H1 (cell line): ENCODE measurements at regions not wholly inside any gene's neighbourhood (a gene's known extent, or its start where the extent isn't known, plus 50 kb on each side); places are given as distances from the start of the nearest gene placed in this dataset.

Source experiments
- CTCF ChIA-PET: fragments of 300-600 bp; sonication (Branson Sonifier 250); formaldehyde crosslinking; loops from one replicate; lab custom pipeline; 2021; ENCODE audit not compliant: partially characterized antibody; lab: Charles Lee
- POLR2A ChIA-PET: fragments of 300-600 bp; sonication (Branson Sonifier 250); formaldehyde crosslinking; loops from one replicate; lab custom pipeline; 2021; ENCODE audit warnings: inconsistent platforms; ENCODE audit not compliant: partially characterized antibody; lab: Charles Lee
- DNase-seq, 2 experiments: peaks; one replicate each; pipeline versions ENCODE4 v3.0.0 to v3.0.0-alpha.2; 2010 to 2022; ENCODE audit warnings: low spot score in 2 of 2, low read depth in 1 of 2, mixed read lengths in 1 of 2
- FAIRE-seq: peaks from 2 replicates; lab custom pipeline; 2011; peaks lifted over from hg19 to GRCh38; lab: Jason Lieb, UNC
- H2AFZ ChIP-seq: 2 replicates; pipeline ENCODE4 v1.8.1; 2012; ENCODE audit warnings: low read length, inconsistent platforms
- H2AK5ac ChIP-seq: 2 replicates; pipeline ENCODE4 v1.6.1; 2013; ENCODE audit warnings: low read depth, low read length
- H2BK120ac ChIP-seq: replicated peaks from 2 replicates; pipeline ENCODE3; 2013; ENCODE audit warnings: low read depth, low read length, inconsistent platforms
- H2BK12ac ChIP-seq: 2 replicates; pipeline ENCODE4 v1.6.1; 2013; ENCODE audit warnings: low read depth, low read length
- H2BK15ac ChIP-seq: 2 replicates; pipeline ENCODE4 v1.6.1; 2013; ENCODE audit warnings: low read length
- H2BK20ac ChIP-seq: 2 replicates; pipeline ENCODE4 v1.6.1; 2013; ENCODE audit warnings: low read length
- H2BK5ac ChIP-seq: 2 replicates; pipeline ENCODE4 v1.6.1; 2013; ENCODE audit warnings: low read depth, low read length
- H3K14ac ChIP-seq: 2 replicates; pipeline ENCODE4 v1.6.1; 2013; ENCODE audit warnings: inconsistent platforms; ENCODE audit not compliant: insufficient read length
- H3K18ac ChIP-seq: 2 replicates; pipeline ENCODE4 v1.6.1; 2013; ENCODE audit warnings: low read length; ENCODE audit errors: extremely low read depth
- H3K23ac ChIP-seq: 2 replicates; pipeline ENCODE4 v1.6.1; 2013; ENCODE audit warnings: inconsistent platforms; ENCODE audit not compliant: insufficient read length
- H3K23me2 ChIP-seq: 2 replicates; pipeline ENCODE4 v1.6.1; 2013; ENCODE audit warnings: low read depth, low read length
- H3K27ac ChIP-seq: 2 replicates; pipeline ENCODE4 v1.6.1; 2011; ENCODE audit warnings: low read depth, low read length, inconsistent platforms
- H3K27me3 ChIP-seq, 4 experiments: replicated peaks in 1 of 4; 1 replicate in 1 of 4; 2 replicates in 3 of 4; pipeline versions ENCODE4 v1.6.1 to v1.8.1; 2011 to 2013; ENCODE audit warnings: low read length in 3 of 4, mild to moderate bottlenecking in 3 of 4, inconsistent platforms in 2 of 4, mixed read lengths in 2 of 4, moderate library complexity in 1 of 4; ENCODE audit not compliant: control insufficient read depth in 3 of 4, insufficient read depth in 3 of 4; ENCODE audit errors: extremely low read depth in 1 of 4
- H3K36me3 ChIP-seq, 4 experiments: 2 replicates each; pipeline versions ENCODE4 v1.6.1 to v1.8.1; 2011 to 2013; ENCODE audit warnings: mild to moderate bottlenecking in 4 of 4, low read length in 3 of 4, moderate library complexity in 2 of 4, control low read depth in 1 of 4, inconsistent platforms in 1 of 4; ENCODE audit not compliant: insufficient read depth in 4 of 4, control insufficient read depth in 2 of 4
- H3K4ac ChIP-seq: replicated peaks from 2 replicates; pipeline ENCODE3; 2013; ENCODE audit warnings: low read length, low read depth, mixed read lengths, inconsistent platforms; ENCODE audit not compliant: insufficient read length
- H3K4me1 ChIP-seq, 4 experiments: replicated peaks in 1 of 4; 1 replicate in 1 of 4; 2 replicates in 3 of 4; pipeline versions ENCODE4 v1.6.1 to v1.8.1; 2011 to 2013; ENCODE audit warnings: low read length in 3 of 4, inconsistent platforms in 2 of 4, mixed read lengths in 1 of 4; ENCODE audit not compliant: insufficient read depth in 4 of 4, control insufficient read depth in 3 of 4
- H3K4me2 ChIP-seq, 2 experiments: 2 replicates each; pipeline versions ENCODE4 v1.6.1 to v1.8.1; 2011 to 2013; ENCODE audit warnings: low read depth in 2 of 2, low read length in 2 of 2, control low read depth in 1 of 2, inconsistent platforms in 1 of 2, mild to moderate bottlenecking in 1 of 2; ENCODE audit not compliant: insufficient read depth in 1 of 2
- H3K4me3 ChIP-seq, 4 experiments: fragments of 200-600, 300-600 bp in 1 of 4; sonication (generic), shearing (Covaris generic), sonication (Bioruptor Twin) in 1 of 4; 2 replicates each; pipeline versions ENCODE4 v1.5.1 to v1.8.1; 2011 to 2016; ENCODE audit warnings: low read length in 4 of 4, low read depth in 3 of 4, control low read depth in 2 of 4, inconsistent platforms in 2 of 4, mild to moderate bottlenecking in 2 of 4, mixed read lengths in 1 of 4, moderate library complexity in 1 of 4; ENCODE audit not compliant: insufficient read depth in 2 of 4; ENCODE audit errors: extremely low read depth in 1 of 4
- H3K56ac ChIP-seq: replicated peaks from 2 replicates; pipeline ENCODE3; 2013; ENCODE audit warnings: low read depth, mild to moderate bottlenecking, mixed read lengths, low read length, inconsistent platforms; ENCODE audit not compliant: insufficient read length
- H3K79me1 ChIP-seq: 2 replicates; pipeline ENCODE4 v1.6.1; 2013; ENCODE audit warnings: low read depth, low read length, control low read depth
- H3K79me2 ChIP-seq, 2 experiments: 2 replicates each; pipeline versions ENCODE4 v1.6.1 to v1.8.1; 2012 to 2013; ENCODE audit warnings: low read length in 2 of 2, mild to moderate bottlenecking in 2 of 2, inconsistent platforms in 1 of 2; ENCODE audit not compliant: insufficient read depth in 2 of 2, control insufficient read depth in 1 of 2
- H3K9ac ChIP-seq, 4 experiments: replicated peaks in 1 of 4; 1 replicate in 1 of 4; 2 replicates in 3 of 4; pipeline versions ENCODE4 v1.6.1 to v1.8.1; 2011 to 2013; ENCODE audit warnings: low read depth in 3 of 4, low read length in 3 of 4, control low read depth in 2 of 4, mild to moderate bottlenecking in 2 of 4, moderate library complexity in 2 of 4, inconsistent platforms in 1 of 4; ENCODE audit errors: extremely low read depth in 1 of 4
- H3K9me3 ChIP-seq, 2 experiments: 2 replicates each; pipeline versions ENCODE4 v1.6.1 to v1.8.1; 2012 to 2013; ENCODE audit warnings: mild to moderate bottlenecking in 2 of 2, moderate library complexity in 2 of 2, control low read depth in 1 of 2, inconsistent platforms in 1 of 2, low read depth in 1 of 2, low read length in 1 of 2, mixed read lengths in 1 of 2; ENCODE audit not compliant: insufficient read depth in 2 of 2
- H4K20me1 ChIP-seq, 2 experiments: replicated peaks in 1 of 2; 2 replicates each; pipeline versions ENCODE3 to v1.8.1; 2011 to 2013; ENCODE audit warnings: inconsistent platforms in 2 of 2, low read length in 2 of 2, mild to moderate bottlenecking in 1 of 2; ENCODE audit not compliant: insufficient read depth in 2 of 2, control insufficient read depth in 1 of 2
- H4K5ac ChIP-seq: 2 replicates; pipeline ENCODE4 v1.6.1; 2013; ENCODE audit warnings: low read length, low read depth, mixed read lengths, inconsistent platforms; ENCODE audit not compliant: insufficient read length
- H4K8ac ChIP-seq: 2 replicates; pipeline ENCODE4 v1.8.0; 2013; ENCODE audit warnings: mild to moderate bottlenecking, moderate library complexity, low read length, inconsistent platforms; ENCODE audit not compliant: insufficient read depth; ENCODE audit errors: extremely low read depth
- H4K91ac ChIP-seq: replicated peaks from 2 replicates; pipeline ENCODE3; 2013; ENCODE audit warnings: low read length, mixed read lengths, inconsistent platforms; ENCODE audit not compliant: insufficient read length
- ATF3 ChIP-seq: IDR thresholded peaks from 2 replicates; pipeline ENCODE4 v1.6.1; 2011; ENCODE audit warnings: low read depth, mild to moderate bottlenecking, low read length; ENCODE audit not compliant: insufficient read depth
- CEBPB ChIP-seq: IDR thresholded peaks from 2 replicates; pipeline ENCODE4 v1.6.1; 2012; ENCODE audit warnings: low read depth, low read length
- CHD2 ChIP-seq: IDR thresholded peaks from 2 replicates; pipeline ENCODE4 v1.6.1; 2012; ENCODE audit warnings: low read length, improper control_type of control experiment
- EGR1 ChIP-seq: IDR thresholded peaks from 2 replicates; pipeline ENCODE4 v1.6.1; 2011; ENCODE audit warnings: low read depth, low read length, borderline replicate concordance
- KDM1A ChIP-seq: fragments of 200-600, 300-600 bp; sonication (generic); IDR thresholded peaks from 2 replicates; pipeline ENCODE4 v1.7.1; 2016; ENCODE audit warnings: mild to moderate bottlenecking, low read length, borderline replicate concordance
- MAFK ChIP-seq: IDR thresholded peaks from 2 replicates; pipeline ENCODE4 v1.6.1; 2012; ENCODE audit warnings: low read depth, mild to moderate bottlenecking, improper control_type of control experiment, low read length
- NANOG ChIP-seq: IDR thresholded peaks from 2 replicates; pipeline ENCODE4 v1.6.1; 2011; ENCODE audit warnings: low read length, low read depth, mild to moderate bottlenecking, inconsistent platforms; ENCODE audit not compliant: insufficient read depth, poor library complexity, severe bottlenecking
- NRF1 ChIP-seq: IDR thresholded peaks from 2 replicates; pipeline ENCODE4 v1.6.1; 2011; ENCODE audit warnings: mild to moderate bottlenecking, low read depth, low read length, improper control_type of control experiment
- RFX5 ChIP-seq: IDR thresholded peaks from 2 replicates; pipeline ENCODE4 v1.6.1; 2011; ENCODE audit warnings: low read depth, low read length, improper control_type of control experiment, borderline replicate concordance
- SIRT6 ChIP-seq: IDR thresholded peaks from one replicate; pipeline ENCODE4 v1.7.1; 2012; ENCODE audit warnings: low read length, inconsistent platforms
- SP4 ChIP-seq: IDR thresholded peaks from 2 replicates; pipeline ENCODE4 v1.6.1; 2012; ENCODE audit warnings: low read length, inconsistent platforms
- TBP ChIP-seq: IDR thresholded peaks from 2 replicates; pipeline ENCODE4 v1.6.1; 2011; ENCODE audit warnings: low read depth, low read length, improper control_type of control experiment
- TCF12 ChIP-seq: IDR thresholded peaks from 2 replicates; pipeline ENCODE4 v1.6.1; 2011; ENCODE audit warnings: low read depth, mild to moderate bottlenecking, low read length
- WGBS, 2 experiments: shearing (Covaris generic) in 1 of 2; methylation state at CpG; one replicate each; pipeline versions ENCODE4 v1.1.6 to v1.1.7; 2013 to 2015; ENCODE audit warnings: low lambda C conversion rate in 2 of 2, mixed read lengths in 2 of 2, inconsistent platforms in 1 of 2, low coverage in 1 of 2, missing lambda C conversion rate in 1 of 2; ENCODE audit not compliant: insufficient replicate concordance in 2 of 2, insufficient coverage in 1 of 2, insufficient read length in 1 of 2; ENCODE audit errors: extremely low coverage in 1 of 2, missing lambda C conversion rate in 1 of 2; 5-methylcytosine and 5-hydroxymethylcytosine counted together

DNA sequence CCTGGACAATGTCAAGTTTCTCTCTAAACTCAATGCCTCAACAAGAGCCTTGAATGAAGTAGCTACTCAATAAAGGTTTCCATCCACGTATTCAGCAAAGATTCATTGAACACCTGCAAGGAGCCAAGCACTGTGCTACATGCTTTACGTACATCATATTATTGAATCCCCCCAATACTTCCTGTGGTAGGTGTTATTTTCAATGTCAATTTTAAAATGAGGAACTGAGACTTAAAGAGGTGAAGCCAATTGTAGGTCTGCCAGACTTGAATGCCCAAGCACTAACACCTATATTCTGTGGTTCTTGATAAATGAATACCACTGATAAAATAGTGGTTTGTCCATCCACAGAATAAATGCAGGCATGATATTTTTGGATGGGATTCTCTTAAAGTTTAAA, 162.3 kb downstream of the DRD1 start:
- no peak overlapping the region for H3K4ac ChIP-seq
- no peak overlapping the region for H2BK120ac ChIP-seq
- no peaks in the 10 kb centered on the region for H3K27me3 ChIP-seq
- 81% methylated on average over 2 of the region's 2 CpGs; no CpG with 5 or more reads in 1 of the 2 experiments for WGBS, 2 experiments
- TF ChIP-seq MAFK (no peak), RFX5 (no peak), TCF12 (no peak), NRF1 (no peak), CEBPB (no peak), SP4 (no peak), CHD2 (no peak), TBP (no peak), EGR1 (no peak), ATF3 (no peak), KDM1A (no peak), NANOG (no peak), SIRT6 (no peak)
- TF ChIP-seq, all 59 proteins: peak for 0
- DNase-seq (no peak), FAIRE-seq (no peak)
- no peaks in the 10 kb centered on the region for H3K79me2 ChIP-seq
- H2BK12ac ChIP-seq, result no peak overlapping the region
- no peaks in the 10 kb centered on the region for H3K9me3 ChIP-seq
- H3K79me1 ChIP-seq, result no peaks in the 10 kb centered on the region
- H3K36me3 ChIP-seq, result no peaks in the 10 kb centered on the region
- no peaks in the 10 kb centered on the region for H3K4me1 ChIP-seq
- no peak overlapping the region for H3K4me3 ChIP-seq
- no peak overlapping the region for H4K5ac ChIP-seq
- no peak overlapping the region for H3K4me2 ChIP-seq
- no peak overlapping the region for H3K56ac ChIP-seq
- H2AK5ac ChIP-seq, result no peak overlapping the region
- H3K18ac ChIP-seq, result no peak overlapping the region
- POLR2A ChIA-PET, result no interaction called here
- H2BK15ac ChIP-seq, result no peak overlapping the region
- H2BK5ac ChIP-seq, result no peak overlapping the region
- no peak overlapping the region for H4K8ac ChIP-seq
- H3K27ac ChIP-seq, result no peak overlapping the region
- no peak overlapping the region for H2AFZ ChIP-seq
- H3K9ac ChIP-seq, result no peak overlapping the region
- H4K20me1 ChIP-seq, result no peaks in the 10 kb centered on the region
- CTCF ChIA-PET, result interaction anchor here (0.6 to 1.5 kb wide), 4 partner anchors 41 to 177 kb away, joined by 3 to 4 read pairs (median 3); no protein-coding TSS in a partner anchor
- H3K23me2 ChIP-seq, result no peaks in the 10 kb centered on the region
- H3K23ac ChIP-seq, result no peak overlapping the region
- H4K91ac ChIP-seq, result no peak overlapping the region
- no peak overlapping the region for H3K14ac ChIP-seq
- H2BK20ac ChIP-seq, result no peak overlapping the region
